Ovary (tissue), 7 donors: ENCODE measurements at regions not wholly inside any gene's neighbourhood (a gene's known extent, or its start where the extent isn't known, plus 50 kb on each side); places are given as distances from the start of the nearest gene placed in this dataset.

ENCODE experiments used
- DNase-seq, 5 donors: peaks; one replicate each; pipeline ENCODE4 v3.0.0-alpha.2; 2019 to 2020
- H3K27ac ChIP-seq, 2 donors: fragments of 200-600 bp; one replicate each; pipeline versions ENCODE4 v1.5.1 to v1.8.0; 2019 to 2022
- H3K27me3 ChIP-seq: fragments of 200-600 bp; one replicate; pipeline ENCODE4 v1.8.0; 2022
- H3K36me3 ChIP-seq: fragments of 200-600 bp; sonication (generic); one replicate; pipeline ENCODE4 v1.5.1; 2019
- H3K4me1 ChIP-seq: one replicate; pipeline ENCODE4 v1.8.1; 2013; ENCODE audit warnings: mild to moderate bottlenecking, moderate library complexity; ENCODE audit not compliant: insufficient read depth
- H3K4me3 ChIP-seq: fragments of 200-600 bp; sonication (generic); one replicate; pipeline ENCODE4 v1.5.1; 2017
- H3K9me3 ChIP-seq, 2 donors: fragments of 200-600 bp in 1 of 2; sonication (generic) in 1 of 2; one replicate each; pipeline versions ENCODE4 v1.5.1 to v1.8.1; 2013 to 2019; ENCODE audit warnings: mild to moderate bottlenecking in 1 of 2, moderate library complexity in 1 of 2
- CTCF ChIP-seq, 3 donors: fragments of 450-650 bp in 2 of 3; fragments of 200-600 bp in 1 of 3; IDR thresholded peaks; one replicate each; pipeline versions ENCODE4 v1.5.1 to v1.8.0; 2016 to 2022; ENCODE audit warnings: antibody characterized with exemption in 3 of 3, mild to moderate bottlenecking in 1 of 3
- EP300 ChIP-seq: sonication (generic); formaldehyde crosslinking; IDR thresholded peaks from one replicate; pipeline ENCODE4 v1.6.1; 2017; ENCODE audit warnings: antibody characterized with exemption
- POLR2A ChIP-seq: fragments of 450-650 bp; IDR thresholded peaks from one replicate; pipeline ENCODE4 v1.6.1; 2017; ENCODE audit warnings: antibody characterized with exemption, mild to moderate bottlenecking, moderate library complexity
- WGBS, 3 donors: extraction: QIAGEN DNeasy Blood & Tissue Kit in 1 of 3; methylation state at CpG; one replicate each; pipeline versions ENCODE4 v1.1.5 to v1.1.7; 2013 to 2017; 5-methylcytosine and 5-hydroxymethylcytosine counted together
- intact Hi-C, 4 donors: fragments of 100-400 bp; cut with DNase I; formaldehyde crosslinking; loops; one replicate each; pipeline versions ENCODE4 v1.11.0 to v1.15.1; 2022 to 2023
- donor health status: DM: no; HTN: no; CAD: no; lungs with moderate emphysema.
- donor health status: DM: no; HTN: no; CAD: no.
- donor health status: Bipolar disorder and iron deficiency.
- donor health status: DM: no; HTN: no; CAD: no.
- donor health status: DM: yes; HTN: yes; CAD: no.

DNA sequence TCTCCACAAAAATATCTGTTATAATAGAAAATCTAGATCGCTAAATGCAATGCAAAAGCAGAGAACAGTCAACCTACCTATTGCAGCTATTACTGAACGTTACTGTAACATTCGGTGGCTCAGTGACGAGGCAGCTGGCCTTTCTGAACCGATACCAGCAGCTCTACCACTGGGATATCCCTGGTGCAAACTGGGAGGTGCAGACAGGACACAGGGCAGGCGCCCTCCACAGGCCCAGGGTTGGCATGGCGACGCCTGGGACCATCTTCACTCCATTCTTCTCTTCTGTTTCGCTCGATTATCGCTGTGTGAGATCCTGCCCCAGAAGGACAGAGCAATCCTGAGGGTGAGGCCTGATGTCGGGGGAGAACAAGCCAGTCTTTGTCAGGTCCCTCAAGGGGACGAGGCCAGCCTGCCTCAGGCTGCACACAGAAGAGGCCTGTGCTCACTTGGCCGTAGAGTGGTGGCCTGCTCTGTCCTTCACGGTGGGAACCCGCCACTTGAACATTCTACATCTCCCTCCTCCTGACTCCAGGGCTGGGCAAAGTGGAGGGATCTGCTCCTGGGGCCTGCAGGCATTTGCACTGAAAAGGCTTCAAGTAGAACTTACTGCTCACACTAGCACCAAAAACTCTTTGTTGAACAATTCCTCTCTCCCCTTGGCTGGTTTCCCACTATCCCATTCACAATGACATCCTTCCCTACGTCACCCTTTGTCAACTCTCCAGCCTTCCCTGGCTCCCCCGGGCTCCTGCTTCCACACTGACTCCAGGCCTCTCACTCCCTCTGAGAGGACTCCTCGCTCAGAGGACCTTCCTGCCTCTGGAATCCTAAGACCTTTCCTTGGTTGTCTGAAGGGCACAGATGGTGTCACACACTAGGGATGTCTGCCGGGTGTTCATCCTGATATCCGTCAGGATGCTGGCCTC lies 49.7 kb downstream of the CYRIA start:
- Histone ChIP-seq H3K4me3 (no peak overlapping the region), H3K9me3 (no peaks in the 10 kb centered on the region), H3K36me3 (no peaks in the 10 kb centered on the region), H3K4me1 (peaks cover 8% of the 10 kb centered on the region), H3K27me3 (no peaks in the 10 kb centered on the region), H3K27ac (no peak overlapping the region)
- intact Hi-C loops: loop anchor here in 2 of 4 donors (5.0 to 10.0 kb wide), 2 partner anchors 49 to 141 kb away; partner anchors contain the start of gene CYRIA (in 1 of the 2)
- no peak for DNase-seq
- 91 to 97% (median 96%) methylated on average over 21 of the region's 21 CpGs for WGBS, 3 donors
- no peak for TF ChIP-seq EP300
- TF ChIP-seq POLR2A: no peak
- no peak for TF ChIP-seq CTCF (IDR thresholded peaks at IDR 0.05)

DNA sequence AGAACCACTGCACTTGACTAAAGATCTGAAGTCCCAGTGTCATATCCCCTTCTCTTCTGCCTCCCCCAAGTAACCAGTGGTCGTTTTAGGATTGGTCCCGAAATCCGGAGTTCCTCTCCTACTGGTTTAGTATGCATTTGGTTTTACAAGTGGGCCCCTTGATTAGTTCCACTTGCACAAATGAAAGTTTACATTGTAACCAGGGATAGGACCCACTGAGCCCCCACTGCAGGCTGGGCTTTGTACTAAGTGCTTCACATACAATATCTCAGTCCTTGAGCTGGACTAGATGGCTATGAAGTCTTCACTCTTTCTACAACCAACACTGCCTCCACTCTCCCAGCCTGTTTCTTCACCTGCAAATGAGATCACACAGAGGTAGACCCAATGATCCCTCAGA lies 50.4 kb downstream of the CYRIA start:
- H3K27me3 ChIP-seq: no peaks in the 10 kb centered on the region
- H3K4me3 ChIP-seq: no peak overlapping the region
- TF ChIP-seq EP300 (no peak), POLR2A (no peak), CTCF (IDR thresholded peaks at IDR 0.05) (no peak)
- peaks cover 8% of the 10 kb centered on the region for H3K4me1 ChIP-seq
- intact Hi-C loops: loop anchor here in 2 of 4 donors (5.0 to 10.0 kb wide), 2 partner anchors 50 to 142 kb away; partner anchors contain the start of gene CYRIA (in 1 of the 2)
- DNase-seq: no peak
- H3K36me3 ChIP-seq: no peaks in the 10 kb centered on the region
- 67 to 99% (median 82%) methylated on average over 3 of the region's 3 CpGs for WGBS, 3 donors
- H3K27ac ChIP-seq: no peak overlapping the region
- H3K9me3 ChIP-seq: no peaks in the 10 kb centered on the region

DNA sequence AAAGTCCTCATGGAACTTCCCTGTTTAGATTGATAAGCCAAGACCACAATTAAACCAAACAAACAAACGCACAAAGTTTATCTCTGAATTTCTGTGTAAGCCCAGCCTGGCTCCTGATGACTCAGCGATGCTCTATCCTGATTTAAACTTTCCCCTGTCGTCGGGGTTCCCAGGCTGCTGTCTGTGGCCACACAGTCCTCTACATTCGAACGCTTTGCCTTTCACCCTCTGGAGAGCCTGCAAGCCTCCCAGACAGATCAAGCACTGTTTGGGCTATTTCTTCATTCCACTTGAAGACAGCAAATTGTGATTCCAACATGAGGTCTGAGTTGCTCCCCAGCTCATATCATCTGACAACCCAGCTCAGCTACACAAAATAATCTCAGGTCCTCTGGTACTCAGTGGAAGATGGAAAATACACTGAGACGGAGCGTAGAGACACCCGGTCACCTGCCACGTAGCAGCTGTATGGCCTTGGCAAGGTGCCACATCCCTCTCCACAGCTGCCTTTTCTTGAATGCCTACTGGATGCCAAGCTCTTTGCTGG lies 51.2 kb downstream of the CYRIA start:
- intact Hi-C loops: loop anchor here in 3 of 4 donors (5.0 to 10.0 kb wide), 4 partner anchors 50 to 672 kb away; partner anchors contain the start of genes CYRIA (in 1 of the 3) and MYCN (in 1 of the 3)
- Histone ChIP-seq H3K4me1 (peaks cover 8% of the 10 kb centered on the region), H3K4me3 (no peak overlapping the region), H3K9me3 (no peaks in the 10 kb centered on the region), H3K36me3 (no peaks in the 10 kb centered on the region), H3K27me3 (no peaks in the 10 kb centered on the region), H3K27ac (peak overlapping the region in 1 of 2 donors; percentile 46)
- DNase-seq: no peak
- TF ChIP-seq EP300 (no peak), CTCF (IDR thresholded peaks at IDR 0.05) (no peak), POLR2A (no peak)
- WGBS, 3 donors: 42 to 50% (median 49%) methylated on average over 10 of the region's 10 CpGs

DNA sequence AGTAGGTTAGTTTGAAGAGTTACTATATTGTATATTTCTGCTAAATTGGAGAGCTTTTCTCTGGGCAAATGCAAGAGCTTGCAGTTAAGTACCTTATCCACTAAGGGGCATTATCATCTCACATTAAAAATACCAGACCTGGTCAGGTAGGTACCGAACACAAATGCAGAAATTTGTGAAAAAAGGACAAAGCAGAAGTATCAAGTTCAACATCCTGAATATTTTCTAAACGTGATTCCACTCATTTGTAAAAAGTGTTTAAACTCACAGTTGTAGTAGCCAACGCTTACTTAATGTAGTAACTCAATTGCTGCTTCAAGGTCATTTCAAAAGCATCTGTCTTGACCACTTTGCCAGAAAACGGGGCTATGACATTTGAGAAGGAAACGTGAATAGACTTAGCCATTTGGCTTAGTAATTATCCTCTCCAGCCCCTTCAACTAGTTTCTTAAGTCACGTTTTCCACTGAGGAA lies 52.1 kb downstream of the CYRIA start:
- 9 to 13% (median 11%) methylated on average over 6 of the region's 6 CpGs for whole genome bisulfite sequencing, 3 donors
- no peaks in the 10 kb centered on the region for H3K36me3 ChIP-seq
- H3K27ac ChIP-seq: peak overlapping the region in 1 of 2 donors; percentile 46
- no peak for DNase-seq
- peaks cover 10% of the 10 kb centered on the region for H3K4me1 ChIP-seq
- H3K27me3 ChIP-seq: no peaks in the 10 kb centered on the region
- H3K9me3 ChIP-seq: no peaks in the 10 kb centered on the region
- TF ChIP-seq EP300: no peak
- peak in 1 of 3 donors; percentile 11 for TF ChIP-seq CTCF (IDR thresholded peaks at IDR 0.05)
- no peak for TF ChIP-seq POLR2A
- intact Hi-C loops: loop anchor here in 3 of 4 donors (5.0 to 10.0 kb wide), 4 partner anchors 51 to 671 kb away; partner anchors contain the start of genes CYRIA (in 1 of the 3) and MYCN (in 1 of the 3)
- H3K4me3 ChIP-seq: no peak overlapping the region
